Keratinocyte (primary cell): ENCODE measurements at regions not wholly inside any gene's neighbourhood (a gene's known extent, or its start where the extent isn't known, plus 50 kb on each side); places are given as distances from the start of the nearest gene placed in this dataset.

Experiments used
- DNase-seq: peaks from one replicate; pipeline ENCODE4 v3.0.0-alpha.2; 2011; ENCODE audit warnings: low read depth, missing footprints, low spot score
- FAIRE-seq: peaks from 2 replicates; lab custom pipeline; 2011; peaks lifted over from hg19 to GRCh38; lab: Jason Lieb, UNC
- H2AFZ ChIP-seq: 2 replicates; pipeline ENCODE4 v1.6.0; 2012; ENCODE audit warnings: low read length, control low read depth, inconsistent platforms; ENCODE audit not compliant: control insufficient read depth
- H3K27ac ChIP-seq: 2 replicates; pipeline ENCODE4 v1.5.1; 2011; ENCODE audit warnings: low read length; ENCODE audit not compliant: control insufficient read depth, insufficient read depth
- H3K27me3 ChIP-seq: 3 replicates; pipeline ENCODE4 v1.6.0; 2011; ENCODE audit warnings: low read length; ENCODE audit not compliant: control insufficient read depth, insufficient read depth; ENCODE audit errors: extremely low read depth
- H3K36me3 ChIP-seq, 2 experiments: 2 replicates in 1 of 2; 3 replicates in 1 of 2; pipeline ENCODE4 v1.5.1; 2011; ENCODE audit warnings: low read length in 2 of 2, mild to moderate bottlenecking in 1 of 2; ENCODE audit not compliant: control insufficient read depth in 2 of 2, insufficient read depth in 2 of 2; ENCODE audit errors: extremely low read depth in 1 of 2
- H3K4me1 ChIP-seq: 3 replicates; pipeline ENCODE4 v1.5.1; 2011; ENCODE audit warnings: low read length; ENCODE audit not compliant: control insufficient read depth, insufficient read depth; ENCODE audit errors: extremely low read depth
- H3K4me2 ChIP-seq: 3 replicates; pipeline ENCODE4 v1.6.0; 2011; ENCODE audit warnings: low read depth, low read length; ENCODE audit not compliant: control insufficient read depth, insufficient read depth; ENCODE audit errors: extremely low read depth
- H3K4me3 ChIP-seq, 3 experiments: fragments of 200-600 bp in 1 of 3; sonication (generic) in 1 of 3; 2 replicates in 2 of 3; 3 replicates in 1 of 3; pipeline ENCODE4 v1.5.1; 2011 to 2016; ENCODE audit warnings: low read length in 3 of 3, mild to moderate bottlenecking in 3 of 3, control low read depth in 2 of 3, inconsistent platforms in 1 of 3, low read depth in 1 of 3, mixed read lengths in 1 of 3, mixed run types in 1 of 3, moderate library complexity in 1 of 3; ENCODE audit not compliant: control insufficient read depth in 2 of 3, insufficient read depth in 2 of 3; ENCODE audit errors: extremely low read depth in 1 of 3
- H3K79me2 ChIP-seq: 2 replicates; pipeline ENCODE4 v1.6.0; 2012; ENCODE audit warnings: low read length; ENCODE audit not compliant: control insufficient read depth, insufficient read depth
- H3K9ac ChIP-seq: 3 replicates; pipeline ENCODE4 v1.6.0; 2011; ENCODE audit warnings: low read length; ENCODE audit not compliant: control insufficient read depth, insufficient read depth; ENCODE audit errors: extremely low read depth
- H3K9me1 ChIP-seq: 3 replicates; pipeline ENCODE4 v1.6.0; 2011; ENCODE audit warnings: low read length; ENCODE audit not compliant: control insufficient read depth, insufficient read depth; ENCODE audit errors: extremely low read depth
- H3K9me3 ChIP-seq: 2 replicates; pipeline ENCODE4 v1.5.1; 2012; ENCODE audit warnings: low read depth, low read length; ENCODE audit not compliant: control insufficient read depth
- H4K20me1 ChIP-seq: 3 replicates; pipeline ENCODE4 v1.6.0; 2011; ENCODE audit warnings: low read length; ENCODE audit not compliant: control insufficient read depth, insufficient read depth; ENCODE audit errors: extremely low read depth
- EZH2 ChIP-seq: IDR thresholded peaks from one replicate; pipeline ENCODE4 v1.6.1; 2012; ENCODE audit warnings: inconsistent platforms, mild to moderate bottlenecking, low read length, moderate library complexity
- dilution Hi-C: fragments of 300-500 bp; cut with MboI; formaldehyde crosslinking; loops from one replicate; pipeline ENCODE4 v1.7.0; 2020; ENCODE audit warnings: low sequenced_read_pairs; ENCODE audit not compliant: extremely low pct_ligation_motif_present
- TF ChIP-seq, protein P1 (sequence below), 3 experiments: IDR thresholded peaks in 1 of 3; conservative IDR thresholded peaks in 1 of 3; optimal IDR thresholded peaks in 1 of 3; 2 replicates in 2 of 3; 3 replicates in 1 of 3; pipeline versions ENCODE3 to v1.5.1; 2011; ENCODE audit warnings: low read length in 3 of 3, mild to moderate bottlenecking in 3 of 3, moderate library complexity in 2 of 3, control low read depth in 1 of 3, inconsistent platforms in 1 of 3; ENCODE audit not compliant: insufficient read depth in 2 of 3; ENCODE audit errors: extremely low read depth in 1 of 3

DNA sequence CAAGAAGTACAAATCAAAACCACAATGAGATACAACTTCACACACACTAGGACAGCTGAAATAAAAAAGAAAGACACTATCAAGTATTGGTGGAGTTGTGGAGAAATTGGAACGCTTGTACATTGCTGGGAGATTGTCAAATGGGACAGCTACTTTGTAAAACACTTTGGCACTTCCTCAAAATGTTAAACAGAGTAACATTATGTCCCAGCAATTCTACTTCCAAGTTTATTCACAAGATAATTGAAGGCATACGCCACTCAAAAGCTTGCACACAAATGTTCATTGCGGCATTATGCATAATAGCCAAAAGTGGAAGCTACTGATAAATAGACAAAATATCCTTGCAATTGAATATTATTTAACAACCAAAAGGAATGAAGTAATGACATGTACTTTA, 199.9 kb upstream of the KCNK2 start:
- H3K36me3 ChIP-seq = no peaks in the 10 kb centered on the region
- DNase-seq = no peak
- no peaks in the 10 kb centered on the region for H3K79me2 ChIP-seq
- no peak overlapping the region for H3K9ac ChIP-seq
- H3K9me3 ChIP-seq = no peaks in the 10 kb centered on the region
- no peak overlapping the region for H3K4me3 ChIP-seq
- dilution Hi-C loops = no loop called here
- H2AFZ ChIP-seq = no peak overlapping the region
- H3K4me1 ChIP-seq = no peaks in the 10 kb centered on the region
- H3K27me3 ChIP-seq = no peaks in the 10 kb centered on the region
- H3K9me1 ChIP-seq = no peaks in the 10 kb centered on the region
- H4K20me1 ChIP-seq = no peaks in the 10 kb centered on the region
- FAIRE-seq = no peak
- H3K27ac ChIP-seq = no peak overlapping the region
- no peak for TF ChIP-seq EZH2
- TF ChIP-seq, protein P1, sequence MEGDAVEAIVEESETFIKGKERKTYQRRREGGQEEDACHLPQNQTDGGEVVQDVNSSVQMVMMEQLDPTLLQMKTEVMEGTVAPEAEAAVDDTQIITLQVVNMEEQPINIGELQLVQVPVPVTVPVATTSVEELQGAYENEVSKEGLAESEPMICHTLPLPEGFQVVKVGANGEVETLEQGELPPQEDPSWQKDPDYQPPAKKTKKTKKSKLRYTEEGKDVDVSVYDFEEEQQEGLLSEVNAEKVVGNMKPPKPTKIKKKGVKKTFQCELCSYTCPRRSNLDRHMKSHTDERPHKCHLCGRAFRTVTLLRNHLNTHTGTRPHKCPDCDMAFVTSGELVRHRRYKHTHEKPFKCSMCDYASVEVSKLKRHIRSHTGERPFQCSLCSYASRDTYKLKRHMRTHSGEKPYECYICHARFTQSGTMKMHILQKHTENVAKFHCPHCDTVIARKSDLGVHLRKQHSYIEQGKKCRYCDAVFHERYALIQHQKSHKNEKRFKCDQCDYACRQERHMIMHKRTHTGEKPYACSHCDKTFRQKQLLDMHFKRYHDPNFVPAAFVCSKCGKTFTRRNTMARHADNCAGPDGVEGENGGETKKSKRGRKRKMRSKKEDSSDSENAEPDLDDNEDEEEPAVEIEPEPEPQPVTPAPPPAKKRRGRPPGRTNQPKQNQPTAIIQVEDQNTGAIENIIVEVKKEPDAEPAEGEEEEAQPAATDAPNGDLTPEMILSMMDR (optimal IDR thresholded peaks at IDR 0.05 in 1 of 3, IDR thresholded peaks at IDR 0.05 in 1 of 3, conservative IDR thresholded peaks at IDR 0.05 in 1 of 3; ENCODE audit: extremely low read depth in 1 of 3, insufficient read depth in 2 of 3, low read length in 3 of 3) = no peak
- no peak overlapping the region for H3K4me2 ChIP-seq

DNA sequence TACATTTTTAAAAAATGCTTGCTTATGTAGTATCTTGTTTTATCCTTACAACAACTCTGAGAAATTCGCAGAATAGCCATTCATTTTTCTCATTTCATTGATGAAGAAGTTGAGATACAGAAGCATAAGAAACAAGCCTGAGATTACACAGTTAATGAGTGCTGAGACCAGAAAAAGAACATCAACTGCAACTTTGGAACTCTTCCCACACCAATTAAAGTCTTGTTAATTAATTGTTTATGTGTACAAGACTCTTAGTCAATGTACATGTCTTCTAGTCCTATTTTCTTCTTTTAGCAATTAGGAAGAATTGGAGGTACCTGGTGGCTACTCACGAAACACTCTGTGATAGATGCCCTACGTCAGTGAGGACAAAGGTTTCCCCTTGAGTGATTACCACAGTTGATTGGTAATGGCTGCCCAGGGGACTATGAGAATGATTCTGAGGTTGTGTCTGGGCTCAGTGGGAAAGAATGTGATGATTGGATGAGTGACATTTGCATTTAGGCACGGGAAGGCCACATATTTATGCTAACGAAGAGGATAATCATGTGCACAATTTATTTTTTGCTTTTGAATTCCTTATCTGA, 187.4 kb upstream of the KCNK2 start:
- Histone ChIP-seq H3K9ac (no peak overlapping the region), H3K79me2 (no peaks in the 10 kb centered on the region), H4K20me1 (no peaks in the 10 kb centered on the region), H3K4me2 (no peak overlapping the region), H3K9me1 (no peaks in the 10 kb centered on the region), H3K36me3 (no peaks in the 10 kb centered on the region), H3K27ac (no peak overlapping the region), H3K4me3 (no peak overlapping the region), H3K9me3 (no peaks in the 10 kb centered on the region), H2AFZ (peak overlapping the region; percentile 2), H3K27me3 (no peaks in the 10 kb centered on the region), H3K4me1 (no peaks in the 10 kb centered on the region)
- no peak for DNase-seq
- FAIRE-seq = no peak
- dilution Hi-C loops = no loop called here
- TF ChIP-seq EZH2 = no peak
- TF ChIP-seq, protein P1 (optimal IDR thresholded peaks at IDR 0.05 in 1 of 3, IDR thresholded peaks at IDR 0.05 in 1 of 3, conservative IDR thresholded peaks at IDR 0.05 in 1 of 3; ENCODE audit: extremely low read depth in 1 of 3, insufficient read depth in 2 of 3, low read length in 3 of 3) = no peak
